GM23248 (cell line): ENCODE measurements at regions not wholly inside any gene's neighbourhood (a gene's known extent, or its start where the extent isn't known, plus 50 kb on each side); places are given as distances from the start of the nearest gene placed in this dataset.
"Not testable (repeated sequence)": the region's sequence is repeated elsewhere in the genome, so short reads cannot be mapped to it uniquely, and the experiment has no call there.

Experiments used
- DNase-seq: peaks from one replicate; pipeline ENCODE4 v3.0.0-alpha.2; 2015
- H2AFZ ChIP-seq: fragments of 200-600 bp; sonication (generic); 2 replicates; pipeline ENCODE4 v1.6.1; 2016; ENCODE audit warnings: antibody characterized with exemption
- H3F3A ChIP-seq: fragments of 200-600 bp; sonication (generic); 2 replicates; pipeline ENCODE4 v1.6.1; 2016; ENCODE audit warnings: mild to moderate bottlenecking, antibody characterized with exemption, mixed run types; ENCODE audit not compliant: insufficient read depth
- H3K27ac ChIP-seq: fragments of 200-600 bp; sonication (generic); 2 replicates; pipeline ENCODE4 v1.5.1; 2016; ENCODE audit warnings: mild to moderate bottlenecking
- H3K27me3 ChIP-seq: fragments of 200-600 bp; sonication (generic); replicated peaks from 2 replicates; pipeline ENCODE4 v1.6.1; 2016; ENCODE audit warnings: mild to moderate bottlenecking; ENCODE audit not compliant: insufficient read depth
- H3K36me3 ChIP-seq: fragments of 200-600 bp; sonication (generic); 2 replicates; pipeline ENCODE4 v1.6.1; 2016; ENCODE audit warnings: low read depth, mild to moderate bottlenecking
- H3K4me1 ChIP-seq: fragments of 200-600 bp; sonication (generic); 2 replicates; pipeline ENCODE4 v1.6.1; 2016; ENCODE audit warnings: mild to moderate bottlenecking; ENCODE audit not compliant: insufficient read depth
- H3K4me2 ChIP-seq: fragments of 200-600 bp; sonication (generic); one replicate; pipeline ENCODE4 v1.6.1; 2016; ENCODE audit warnings: mild to moderate bottlenecking; ENCODE audit not compliant: unreplicated experiment
- H3K4me3 ChIP-seq: fragments of 200-600 bp; sonication (generic); 2 replicates; pipeline ENCODE4 v1.5.1; 2016; ENCODE audit warnings: mild to moderate bottlenecking
- H3K79me2 ChIP-seq: fragments of 200-600 bp; sonication (generic); 2 replicates; pipeline ENCODE4 v1.6.1; 2016; ENCODE audit warnings: mild to moderate bottlenecking; ENCODE audit not compliant: insufficient read depth
- H3K9ac ChIP-seq: fragments of 200-600 bp; sonication (generic); 2 replicates; pipeline ENCODE4 v1.6.1; 2016; ENCODE audit warnings: mild to moderate bottlenecking
- H3K9me2 ChIP-seq: fragments of 200-600 bp; sonication (generic); 2 replicates; pipeline ENCODE4 v1.6.1; 2016; ENCODE audit warnings: mixed run types, mild to moderate bottlenecking, moderate library complexity; ENCODE audit not compliant: insufficient read depth
- H3K9me3 ChIP-seq: fragments of 200-600 bp; sonication (generic); one replicate; pipeline ENCODE4 v1.6.1; 2017; ENCODE audit warnings: low read depth
- H4K20me1 ChIP-seq: fragments of 200-600 bp; sonication (generic); 2 replicates; pipeline ENCODE4 v1.6.0; 2016; ENCODE audit not compliant: insufficient read depth
- EZH2 ChIP-seq: fragments of 200-600 bp; sonication (generic); IDR thresholded peaks from 2 replicates; pipeline ENCODE4 v1.6.1; 2018; ENCODE audit warnings: antibody characterized with exemption, mild to moderate bottlenecking; ENCODE audit not compliant: insufficient read depth, poor library complexity, severe bottlenecking
- EZH2phosphoT487 ChIP-seq: fragments of 200-600 bp; sonication (generic); IDR thresholded peaks from 2 replicates; pipeline ENCODE4 v1.6.1; 2018; ENCODE audit warnings: antibody characterized with exemption, moderate library complexity, mild to moderate bottlenecking, low read depth; ENCODE audit not compliant: insufficient read depth
- WGBS, 2 experiments: methylation state at CpG; one replicate each; pipeline ENCODE4 v1.1.6; 2015 to 2017; ENCODE audit warnings: low lambda C conversion rate in 2 of 2, low coverage in 1 of 2; ENCODE audit errors: missing lambda C conversion rate in 2 of 2; 5-methylcytosine and 5-hydroxymethylcytosine counted together
- in situ Hi-C: fragments of 300-500 bp; cut with MboI; formaldehyde crosslinking; loops from 2 replicates; pipeline ENCODE4 v1.15.0; 2020

- Histone ChIP-seq H3F3A (no peaks in the 10 kb centered on the region), H3K9ac (no peak overlapping the region), H3K36me3 (no peaks in the 10 kb centered on the region), H3K4me1 (no peaks in the 10 kb centered on the region), H3K4me3 (no peak overlapping the region), H3K4me2 (no peak overlapping the region), H3K27me3 (no peaks in the 10 kb centered on the region), H3K9me2 (no peaks in the 10 kb centered on the region), H3K27ac (no peak overlapping the region), H3K9me3 (no peaks in the 10 kb centered on the region), H3K79me2 (no peaks in the 10 kb centered on the region), H2AFZ (no peak overlapping the region), H4K20me1 (no peaks in the 10 kb centered on the region)
- TF ChIP-seq EZH2phosphoT487 (no peak), EZH2 (no peak)
- 70 to 82% methylated on average over 2 of the region's 2 CpGs for WGBS, 2 experiments
- no peak for DNase-seq
- in situ Hi-C loops: no loop called here
These were observed 125.1 kb upstream of the STARD13 start for GRCh38 chr13:33410619-33411018.

GRCh38 chr13:33411312-33411711 is 125.8 kb upstream of the STARD13 start:
- H3K9me3 ChIP-seq: no peaks in the 10 kb centered on the region

GRCh38 chr13:33415822-33416221 is 130.3 kb upstream of the STARD13 start:
- Histone ChIP-seq H2AFZ (no peak overlapping the region), H3K79me2 (no peaks in the 10 kb centered on the region), H4K20me1 (no peaks in the 10 kb centered on the region), H3K27ac (no peak overlapping the region), H3K4me2 (no peak overlapping the region), H3K9me2 (no peaks in the 10 kb centered on the region), H3K9me3 (no peaks in the 10 kb centered on the region), H3K4me3 (no peak overlapping the region), H3K36me3 (no peaks in the 10 kb centered on the region), H3K9ac (no peak overlapping the region), H3F3A (no peaks in the 10 kb centered on the region), H3K4me1 (0 out of 2 replicates have a peak, but pooled peaks cover 6% of the 10 kb centered on the region), H3K27me3 (no peaks in the 10 kb centered on the region)
- DNase-seq: no peak
- TF ChIP-seq EZH2: no peak
- TF ChIP-seq EZH2phosphoT487: no peak
- in situ Hi-C loops: no loop called here
- WGBS, 2 experiments: 90 to 93% methylated on average over 1 of the region's 1 CpG

More at GRCh38 chr13:33411312-33411711, 125.8 kb upstream of the STARD13 start:
- in situ Hi-C loops: no loop called here
- Histone ChIP-seq H3K4me2 (no peak overlapping the region), H3K9ac (no peak overlapping the region), H3K4me3 (no peak overlapping the region), H4K20me1 (no peaks in the 10 kb centered on the region), H3K79me2 (no peaks in the 10 kb centered on the region), H3F3A (no peaks in the 10 kb centered on the region), H3K36me3 (no peaks in the 10 kb centered on the region), H2AFZ (no peak overlapping the region), H3K4me1 (0 out of 2 replicates have a peak, but pooled peaks cover 2% of the 10 kb centered on the region), H3K27ac (no peak overlapping the region), H3K27me3 (no peaks in the 10 kb centered on the region), H3K9me2 (no peaks in the 10 kb centered on the region)
- WGBS, 2 experiments: 63 to 71% methylated on average over 1 of the region's 1 CpG
- no peak for TF ChIP-seq EZH2
- no peak for DNase-seq

- H3K9ac ChIP-seq, H3K36me3 ChIP-seq, DNase-seq, in situ Hi-C loops, H3K4me1 ChIP-seq, H3K9me3 ChIP-seq, H4K20me1 ChIP-seq, H2AFZ ChIP-seq, H3K27ac ChIP-seq, H3F3A ChIP-seq, H3K79me2 ChIP-seq, H3K4me3 ChIP-seq, H3K9me2 ChIP-seq, H3K27me3 ChIP-seq, H3K4me2 ChIP-seq: not testable (repeated sequence)
- WGBS, 2 experiments: 76 to 78% methylated on average over 7 of the region's 7 CpGs
These were observed 132.8 kb upstream of the STARD13 start for GRCh38 chr13:33418224-33418953.

GRCh38 chr13:33420117-33420516 is 134.6 kb upstream of the STARD13 start:
- H3F3A ChIP-seq, H3K79me2 ChIP-seq, H3K27me3 ChIP-seq, H3K27ac ChIP-seq, DNase-seq, H3K4me2 ChIP-seq, H3K36me3 ChIP-seq, H3K4me1 ChIP-seq, H2AFZ ChIP-seq, in situ Hi-C loops, H4K20me1 ChIP-seq, H3K9me2 ChIP-seq, H3K4me3 ChIP-seq, H3K9me3 ChIP-seq, H3K9ac ChIP-seq: not testable (repeated sequence)
